ENCODE measurements at regions not wholly inside any gene's neighbourhood (a gene's known extent, or its start where the extent isn't known, plus 50 kb on each side); places are given as distances from the start of the nearest gene placed in this dataset.

DNA sequence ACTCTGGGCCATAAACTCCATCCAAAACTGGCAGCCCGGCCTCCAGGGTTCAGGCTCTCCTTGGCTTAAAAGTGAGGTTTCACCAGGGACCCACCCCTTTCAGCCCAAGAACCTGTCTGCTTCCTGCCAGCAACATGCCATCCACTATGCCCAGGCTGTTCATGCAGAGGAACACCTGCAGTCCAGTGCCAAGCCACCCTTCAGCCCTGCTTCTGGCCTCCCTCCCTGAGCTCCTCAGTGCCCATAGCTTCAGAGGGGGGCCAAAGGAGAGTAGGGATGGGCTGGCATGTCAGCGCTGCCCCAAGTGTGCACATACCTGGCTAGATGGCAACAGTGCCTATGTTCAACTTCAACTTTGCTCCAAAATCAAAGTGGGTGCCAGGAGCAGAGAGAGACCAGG, 166.9 kb upstream of the MRPS30 start:
- no peaks in the 10 kb centered on the region for H3K36me3 ChIP-seq (replicated peaks in 1 of 2; ENCODE audit: control extremely low read depth in 1 of 2, control insufficient read depth in 1 of 2, extremely low read depth in 1 of 2, insufficient read depth in 2 of 2, low read length in 1 of 2)
- Mint-ChIP-seq H3K27me3 (no peaks in the 10 kb centered on the region), H3K9me3 (ENCODE audit: insufficient read depth) (no peaks in the 10 kb centered on the region), H3K4me3 (no peak overlapping the region), H3K27ac (no peak overlapping the region), H3K4me1 (no peaks in the 10 kb centered on the region)
- no peak overlapping the region for H3K9ac ChIP-seq (ENCODE audit: low read length)
- CTCF ChIA-PET, result no interaction called here
- H3K9me3 ChIP-seq (ENCODE audit: control extremely low read depth in 1 of 3, control insufficient read depth in 2 of 3, insufficient read depth in 1 of 3, low read length in 2 of 3), result peaks cover 0 to 15% (median 0%) of the 10 kb centered on the region in 3 donors
- no peak overlapping the region for H2AFZ ChIP-seq (ENCODE audit: insufficient read depth, low read depth, low read length, poor library complexity, severe bottlenecking)
- ATAC-seq (ENCODE audit: low read depth) (no peak), DNase-seq (no peak)
- H3K4me1 ChIP-seq (ENCODE audit: control insufficient read depth in 2 of 2, insufficient read depth in 2 of 2, low read length in 2 of 2), result no peaks in the 10 kb centered on the region
- H3K79me2 ChIP-seq (ENCODE audit: control insufficient read depth, insufficient read depth, low read length), result no peaks in the 10 kb centered on the region
- no peak for TF ChIP-seq EZH2 (IDR thresholded peaks at IDR 0.05; ENCODE audit: borderline replicate concordance, insufficient read depth, low read depth, low read length, poor library complexity, severe bottlenecking)
- TF ChIP-seq, protein P1, sequence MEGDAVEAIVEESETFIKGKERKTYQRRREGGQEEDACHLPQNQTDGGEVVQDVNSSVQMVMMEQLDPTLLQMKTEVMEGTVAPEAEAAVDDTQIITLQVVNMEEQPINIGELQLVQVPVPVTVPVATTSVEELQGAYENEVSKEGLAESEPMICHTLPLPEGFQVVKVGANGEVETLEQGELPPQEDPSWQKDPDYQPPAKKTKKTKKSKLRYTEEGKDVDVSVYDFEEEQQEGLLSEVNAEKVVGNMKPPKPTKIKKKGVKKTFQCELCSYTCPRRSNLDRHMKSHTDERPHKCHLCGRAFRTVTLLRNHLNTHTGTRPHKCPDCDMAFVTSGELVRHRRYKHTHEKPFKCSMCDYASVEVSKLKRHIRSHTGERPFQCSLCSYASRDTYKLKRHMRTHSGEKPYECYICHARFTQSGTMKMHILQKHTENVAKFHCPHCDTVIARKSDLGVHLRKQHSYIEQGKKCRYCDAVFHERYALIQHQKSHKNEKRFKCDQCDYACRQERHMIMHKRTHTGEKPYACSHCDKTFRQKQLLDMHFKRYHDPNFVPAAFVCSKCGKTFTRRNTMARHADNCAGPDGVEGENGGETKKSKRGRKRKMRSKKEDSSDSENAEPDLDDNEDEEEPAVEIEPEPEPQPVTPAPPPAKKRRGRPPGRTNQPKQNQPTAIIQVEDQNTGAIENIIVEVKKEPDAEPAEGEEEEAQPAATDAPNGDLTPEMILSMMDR (IDR thresholded peaks at IDR 0.05), result no peak
- 100% methylated on average over 1 of the region's 2 CpGs for WGBS (ENCODE audit: insufficient coverage)
- POLR2A ChIA-PET, result no interaction called here
- no peak overlapping the region for H3K27ac ChIP-seq (ENCODE audit: low read length in 2 of 2)
- no peak overlapping the region for H3K4me2 ChIP-seq (replicated peaks; ENCODE audit: low read depth, low read length, poor library complexity, severe bottlenecking)
- no peaks in the 10 kb centered on the region for H3K27me3 ChIP-seq (replicated peaks in 1 of 4; ENCODE audit: control extremely low read depth in 1 of 4, control insufficient read depth in 3 of 4, insufficient read depth in 4 of 4, low read length in 3 of 4)
- no peak overlapping the region for H3K4me3 ChIP-seq (ENCODE audit: control extremely low read depth in 1 of 5, extremely low read depth in 1 of 5, insufficient read depth in 1 of 5, low read depth in 2 of 5, low read length in 4 of 5)
- intact Hi-C loops (cut with micrococcal nuclease), result no loop called here
- no peaks in the 10 kb centered on the region for H4K20me1 ChIP-seq (ENCODE audit: control insufficient read depth, insufficient read depth, low read length, poor library complexity, severe bottlenecking)

DNA sequence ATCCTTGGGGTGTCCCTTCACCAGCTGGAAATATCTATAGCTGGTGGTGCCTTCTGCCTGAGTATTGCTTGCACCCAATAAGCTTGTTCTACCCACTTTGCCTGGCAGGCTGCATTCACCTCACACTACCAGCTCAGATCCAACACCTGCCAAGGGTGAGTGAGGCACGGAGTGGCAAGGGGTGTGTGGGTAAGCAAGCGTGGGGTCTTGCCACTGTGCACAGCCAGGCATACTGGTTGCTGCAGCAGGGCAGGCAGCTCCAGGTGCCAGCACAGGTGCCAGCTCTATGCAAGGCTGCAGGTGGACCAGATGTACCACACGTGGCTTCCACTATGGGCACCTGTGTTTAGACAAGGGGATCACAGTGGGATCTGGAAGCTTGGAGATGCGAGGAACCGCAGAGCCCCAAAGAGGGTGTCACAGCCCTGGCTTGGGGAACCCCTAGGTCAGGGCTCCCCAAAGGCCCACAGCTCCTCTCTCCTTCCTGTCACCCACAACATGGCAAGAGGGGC, 167.7 kb upstream of the MRPS30 start:
- no peaks in the 10 kb centered on the region for H3K79me2 ChIP-seq (ENCODE audit: control insufficient read depth, insufficient read depth, low read length)
- H3K9ac ChIP-seq (ENCODE audit: low read length), result no peak overlapping the region
- no peak overlapping the region for H3K27ac ChIP-seq (ENCODE audit: low read length in 2 of 2)
- H3K27me3 ChIP-seq (replicated peaks in 1 of 4; ENCODE audit: control extremely low read depth in 1 of 4, control insufficient read depth in 3 of 4, insufficient read depth in 4 of 4, low read length in 3 of 4), result no peaks in the 10 kb centered on the region
- no peak overlapping the region for H3K4me3 ChIP-seq (ENCODE audit: control extremely low read depth in 1 of 5, extremely low read depth in 1 of 5, insufficient read depth in 1 of 5, low read depth in 2 of 5, low read length in 4 of 5)
- WGBS (ENCODE audit: insufficient coverage), result 84% methylated on average over 5 of the region's 5 CpGs
- no peak overlapping the region for H3K4me2 ChIP-seq (replicated peaks; ENCODE audit: low read depth, low read length, poor library complexity, severe bottlenecking)
- intact Hi-C loops (cut with micrococcal nuclease), result no loop called here
- Mint-ChIP-seq H3K9me3 (ENCODE audit: insufficient read depth) (no peaks in the 10 kb centered on the region), H3K27ac (no peak overlapping the region), H3K27me3 (no peaks in the 10 kb centered on the region), H3K4me1 (no peaks in the 10 kb centered on the region), H3K4me3 (no peak overlapping the region)
- H3K4me1 ChIP-seq (ENCODE audit: control insufficient read depth in 2 of 2, insufficient read depth in 2 of 2, low read length in 2 of 2), result no peaks in the 10 kb centered on the region
- H4K20me1 ChIP-seq (ENCODE audit: control insufficient read depth, insufficient read depth, low read length, poor library complexity, severe bottlenecking), result no peaks in the 10 kb centered on the region
- ChIA-PET POLR2A (no interaction called here), CTCF (no interaction called here)
- no peak for ATAC-seq (ENCODE audit: low read depth)
- peaks cover 0 to 19% (median 0%) of the 10 kb centered on the region in 3 donors for H3K9me3 ChIP-seq (ENCODE audit: control extremely low read depth in 1 of 3, control insufficient read depth in 2 of 3, insufficient read depth in 1 of 3, low read length in 2 of 3)
- H2AFZ ChIP-seq (ENCODE audit: insufficient read depth, low read depth, low read length, poor library complexity, severe bottlenecking), result no peak overlapping the region
- no peaks in the 10 kb centered on the region for H3K36me3 ChIP-seq (replicated peaks in 1 of 2; ENCODE audit: control extremely low read depth in 1 of 2, control insufficient read depth in 1 of 2, extremely low read depth in 1 of 2, insufficient read depth in 2 of 2, low read length in 1 of 2)
- no peak for TF ChIP-seq EZH2 (IDR thresholded peaks at IDR 0.05; ENCODE audit: borderline replicate concordance, insufficient read depth, low read depth, low read length, poor library complexity, severe bottlenecking)
- TF ChIP-seq, protein P1 (IDR thresholded peaks at IDR 0.05), result no peak
- DNase-seq, result no peak
